ENCODE measurements at regions not wholly inside any gene's neighbourhood (a gene's known extent, or its start where the extent isn't known, plus 50 kb on each side); places are given as distances from the start of the nearest gene placed in this dataset.
"Not testable (repeated sequence)": the region's sequence is repeated elsewhere in the genome, so short reads cannot be mapped to it uniquely, and the experiment has no call there.

DNA sequence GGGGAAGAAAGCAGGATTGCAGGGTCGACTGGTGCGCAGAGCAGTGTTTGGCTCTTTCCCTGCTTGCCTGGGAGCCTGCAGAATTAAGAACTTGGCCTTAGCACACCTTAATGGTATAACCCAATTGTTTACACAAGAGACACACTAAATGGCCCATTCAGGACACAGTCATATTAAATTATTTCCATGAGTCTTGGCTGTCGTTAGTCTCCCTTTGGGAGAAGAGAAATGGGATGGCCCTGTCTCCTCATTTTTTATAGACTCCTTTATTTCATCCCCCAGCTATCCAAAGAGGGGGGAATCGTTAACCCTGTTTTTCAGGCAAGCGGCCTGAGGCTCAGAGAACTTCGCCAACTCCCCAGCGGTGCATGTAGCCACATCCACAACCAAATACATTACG lies 282.5 kb downstream of the SUCLA2 start:
- no peak for ATAC-seq (ENCODE audit: low read depth)
- no peaks in the 10 kb centered on the region for H3K4me1 Mint-ChIP-seq
- H3K27ac Mint-ChIP-seq, result no peak overlapping the region
- no peaks in the 10 kb centered on the region for H3K36me3 Mint-ChIP-seq
- POLR2A ChIA-PET, result no interaction called here
- DNase-seq, result no peak
- no peak overlapping the region for H3K4me3 Mint-ChIP-seq
- no peaks in the 10 kb centered on the region for H3K9me3 Mint-ChIP-seq
- H3K27me3 Mint-ChIP-seq, result no peaks in the 10 kb centered on the region

DNA sequence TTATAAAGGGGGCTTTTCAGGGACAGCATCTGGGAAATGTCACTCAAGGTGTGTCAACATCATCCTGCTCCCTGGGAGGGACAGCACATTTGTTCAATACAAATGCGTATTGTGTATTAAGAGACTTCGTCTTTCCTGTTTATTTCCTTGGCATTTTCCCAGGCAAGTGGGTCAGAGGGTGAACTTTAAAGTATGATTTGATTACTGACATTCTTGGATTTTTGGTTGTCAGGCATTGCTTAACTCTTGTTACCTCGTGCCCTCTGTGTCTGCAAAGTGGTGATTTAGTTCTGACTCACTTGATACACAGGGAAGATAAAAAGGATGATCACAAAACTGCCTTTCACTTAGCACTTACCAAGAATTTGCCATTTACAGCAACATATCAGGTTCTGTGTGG lies 292.7 kb downstream of the SUCLA2 start:
- DNase-seq (no peak), ATAC-seq (ENCODE audit: low read depth) (no peak)
- peaks cover 2% of the 10 kb centered on the region for H3K9me3 Mint-ChIP-seq
- no peaks in the 10 kb centered on the region for H3K4me1 Mint-ChIP-seq
- POLR2A ChIA-PET, result no interaction called here
- no peak overlapping the region for H3K27ac Mint-ChIP-seq
- H3K36me3 Mint-ChIP-seq, result no peaks in the 10 kb centered on the region
- H3K4me3 Mint-ChIP-seq, result no peak overlapping the region
- H3K27me3 Mint-ChIP-seq, result no peaks in the 10 kb centered on the region

DNA sequence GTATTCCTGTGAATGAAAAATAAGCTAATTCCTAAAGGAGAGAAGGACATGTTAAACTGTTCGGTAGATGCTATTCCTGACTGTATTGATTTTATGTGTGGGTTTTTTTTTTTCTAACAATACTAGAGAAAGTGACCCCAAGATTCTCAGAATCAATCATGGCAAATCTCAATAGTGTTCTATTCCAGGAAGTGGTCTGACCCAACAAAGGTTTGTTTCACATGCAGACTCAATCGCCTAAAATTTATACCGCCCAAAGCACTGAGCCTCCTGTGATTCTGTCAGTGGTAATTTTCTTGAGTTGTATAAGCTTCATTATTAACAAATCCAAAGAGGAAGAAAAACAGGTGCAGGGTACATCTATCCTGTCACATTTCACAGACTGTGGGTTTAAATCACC lies 293.7 kb downstream of the SUCLA2 start:
- H3K27ac Mint-ChIP-seq, result no peak overlapping the region
- DNase-seq (no peak), ATAC-seq (ENCODE audit: low read depth) (no peak)
- H3K36me3 Mint-ChIP-seq, result no peaks in the 10 kb centered on the region
- H3K4me1 Mint-ChIP-seq, result no peaks in the 10 kb centered on the region
- H3K4me3 Mint-ChIP-seq, result no peak overlapping the region
- H3K9me3 Mint-ChIP-seq, result peaks cover 2% of the 10 kb centered on the region
- no peaks in the 10 kb centered on the region for H3K27me3 Mint-ChIP-seq
- POLR2A ChIA-PET, result no interaction called here

DNA sequence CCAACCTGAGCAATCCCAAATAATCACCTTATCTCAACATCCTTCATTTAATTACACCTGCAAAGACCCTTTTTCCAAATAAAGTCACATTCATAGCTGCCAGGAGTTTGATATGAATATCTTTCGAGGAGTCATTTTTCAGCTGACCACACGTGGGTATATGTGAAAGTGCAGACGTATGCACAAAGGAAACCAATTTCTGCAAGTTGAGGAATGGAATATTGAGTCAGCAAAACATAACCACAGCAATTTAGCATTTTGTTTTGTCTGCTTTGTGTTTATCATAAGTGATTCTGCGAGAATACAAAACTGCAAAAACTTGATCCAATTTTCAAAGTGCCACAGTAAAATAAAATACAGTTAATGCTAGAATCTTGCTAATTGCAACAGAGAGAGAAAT lies 295.9 kb downstream of the SUCLA2 start:
- Mint-ChIP-seq H3K27me3 (no peaks in the 10 kb centered on the region), H3K27ac (no peak overlapping the region), H3K4me1 (no peaks in the 10 kb centered on the region), H3K4me3 (no peak overlapping the region), H3K36me3 (no peaks in the 10 kb centered on the region), H3K9me3 (no peaks in the 10 kb centered on the region)
- POLR2A ChIA-PET, result no interaction called here
- no peak for DNase-seq
- ATAC-seq (ENCODE audit: low read depth), result no peak

DNA sequence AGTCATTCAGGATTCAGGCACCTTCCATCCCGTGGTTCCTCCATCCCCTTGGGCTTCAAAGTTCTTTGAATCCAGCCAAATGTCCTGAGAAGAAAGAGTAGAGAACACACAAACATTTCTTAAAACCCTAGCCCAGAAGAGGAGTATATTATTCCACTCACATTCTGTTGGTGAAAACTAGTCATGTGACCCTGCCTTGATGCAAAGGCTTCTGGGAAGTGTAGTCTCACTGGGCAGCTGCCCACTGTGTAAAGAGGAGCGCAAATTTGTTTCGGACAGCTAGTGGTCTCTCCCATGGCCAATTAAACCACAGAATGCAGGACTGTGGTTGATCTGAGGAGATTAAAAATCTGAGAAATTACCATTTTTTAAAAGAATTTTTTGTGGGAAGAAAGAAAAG lies 304.4 kb downstream of the SUCLA2 start:
- POLR2A ChIA-PET, result no interaction called here
- Mint-ChIP-seq H3K4me1 (no peaks in the 10 kb centered on the region), H3K27me3 (no peaks in the 10 kb centered on the region), H3K4me3 (no peak overlapping the region), H3K27ac (no peak overlapping the region), H3K9me3 (peaks cover 1% of the 10 kb centered on the region), H3K36me3 (no peaks in the 10 kb centered on the region)
- DNase-seq (no peak), ATAC-seq (ENCODE audit: low read depth) (no peak)

DNA sequence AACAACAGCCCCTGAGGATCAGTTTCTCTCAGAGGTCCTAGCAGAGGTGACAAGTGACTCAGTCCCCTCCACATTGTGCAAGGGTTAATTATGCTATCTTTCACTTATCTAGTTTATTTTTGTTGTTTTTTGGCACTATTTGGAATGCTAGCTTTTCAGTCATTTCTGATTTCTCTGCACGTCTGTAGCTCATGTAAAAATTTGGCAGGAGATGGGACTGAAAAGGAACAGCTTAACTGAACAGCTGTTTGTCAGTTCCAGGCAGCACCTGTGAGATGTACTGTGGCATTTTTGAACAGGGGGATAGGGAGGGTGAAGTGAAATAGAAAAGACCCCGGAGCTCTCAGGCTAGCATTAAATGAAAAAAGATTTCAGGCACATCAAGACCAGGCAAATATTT lies 313.5 kb downstream of the SUCLA2 start:
- Mint-ChIP-seq H3K9me3 (peaks cover 2% of the 10 kb centered on the region), H3K4me1 (no peaks in the 10 kb centered on the region), H3K36me3 (no peaks in the 10 kb centered on the region), H3K27ac (no peak overlapping the region), H3K4me3 (no peak overlapping the region), H3K27me3 (no peaks in the 10 kb centered on the region)
- DNase-seq (no peak), ATAC-seq (ENCODE audit: low read depth) (no peak)
- POLR2A ChIA-PET, result no interaction called here

DNA sequence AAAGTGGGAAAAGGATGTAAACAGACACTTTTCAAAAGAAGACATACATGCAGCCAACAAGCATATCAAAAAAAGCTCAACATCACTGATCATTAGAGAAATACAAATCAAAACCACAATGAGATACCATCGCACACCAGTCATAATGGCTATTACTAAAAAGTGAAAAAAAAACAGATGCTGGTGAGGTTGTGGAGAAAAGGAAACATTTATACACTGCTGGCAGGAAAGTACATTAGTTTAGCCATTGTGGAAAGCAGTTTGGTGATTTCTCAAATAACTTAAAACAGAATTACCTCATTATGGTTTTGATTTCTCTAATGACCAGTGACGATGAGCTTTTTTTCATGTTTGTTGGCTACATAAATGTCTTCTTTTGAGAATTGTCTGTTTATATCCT lies 315.9 kb downstream of the SUCLA2 start:
- H3K36me3 Mint-ChIP-seq, result not testable (repeated sequence)

DNA sequence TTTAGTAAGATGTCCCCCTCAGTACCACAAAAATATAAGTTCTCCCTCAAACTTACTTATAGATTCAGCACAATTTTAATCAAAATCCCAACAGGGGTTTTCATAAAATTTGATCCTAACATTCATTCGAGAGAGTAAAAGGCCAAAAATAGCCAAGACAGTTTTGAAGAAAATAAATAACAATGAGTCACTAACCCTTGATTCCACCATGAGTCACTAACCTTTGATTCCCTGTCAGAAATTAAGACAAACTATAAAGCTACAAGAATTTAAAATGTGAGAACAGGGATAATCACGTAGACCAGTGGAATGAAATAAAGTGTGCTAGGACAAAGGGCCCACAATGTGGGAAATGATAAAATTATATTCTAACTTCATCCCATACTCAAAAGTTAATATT lies 320.3 kb downstream of the SUCLA2 start:
- H3K4me1 Mint-ChIP-seq, result no peaks in the 10 kb centered on the region
- no peaks in the 10 kb centered on the region for H3K27me3 Mint-ChIP-seq
- DNase-seq (no peak), ATAC-seq (ENCODE audit: low read depth) (no peak)
- H3K36me3 Mint-ChIP-seq, result no peaks in the 10 kb centered on the region
- POLR2A ChIA-PET, result no interaction called here
- peaks cover 2% of the 10 kb centered on the region for H3K9me3 Mint-ChIP-seq
- H3K4me3 Mint-ChIP-seq, result no peak overlapping the region
- no peak overlapping the region for H3K27ac Mint-ChIP-seq

More for the DNA sequence above, 315.9 kb downstream of the SUCLA2 start:
- H3K9me3 Mint-ChIP-seq; ATAC-seq (ENCODE audit: low read depth); H3K4me1 Mint-ChIP-seq; H3K27me3 Mint-ChIP-seq; H3K27ac Mint-ChIP-seq; DNase-seq; H3K4me3 Mint-ChIP-seq; POLR2A ChIA-PET: not testable (repeated sequence)

DNA sequence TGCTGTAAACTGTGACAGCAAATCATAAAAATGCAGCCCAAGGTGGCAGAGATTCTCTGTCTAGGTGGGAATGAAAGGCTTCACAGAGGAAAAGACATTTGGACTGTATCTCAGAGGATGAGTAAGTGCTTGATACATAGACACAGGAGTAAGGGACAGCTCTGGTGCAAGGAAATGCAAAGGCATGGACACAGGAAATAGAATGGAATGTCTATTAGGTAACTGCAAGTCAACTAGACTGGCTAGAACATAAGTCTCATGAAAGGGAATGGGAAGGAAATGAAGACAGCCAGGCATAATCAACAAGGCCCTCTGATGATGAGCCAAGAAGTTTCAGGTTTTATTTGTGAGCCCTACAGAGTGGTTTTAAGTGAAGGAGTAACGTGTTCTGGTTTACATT lies 321.7 kb downstream of the SUCLA2 start:
- DNase-seq (no peak), ATAC-seq (ENCODE audit: low read depth) (no peak)
- POLR2A ChIA-PET, result no interaction called here
- Mint-ChIP-seq H3K27ac (no peak overlapping the region), H3K27me3 (no peaks in the 10 kb centered on the region), H3K9me3 (no peaks in the 10 kb centered on the region), H3K4me1 (no peaks in the 10 kb centered on the region), H3K36me3 (no peaks in the 10 kb centered on the region), H3K4me3 (no peak overlapping the region)

DNA sequence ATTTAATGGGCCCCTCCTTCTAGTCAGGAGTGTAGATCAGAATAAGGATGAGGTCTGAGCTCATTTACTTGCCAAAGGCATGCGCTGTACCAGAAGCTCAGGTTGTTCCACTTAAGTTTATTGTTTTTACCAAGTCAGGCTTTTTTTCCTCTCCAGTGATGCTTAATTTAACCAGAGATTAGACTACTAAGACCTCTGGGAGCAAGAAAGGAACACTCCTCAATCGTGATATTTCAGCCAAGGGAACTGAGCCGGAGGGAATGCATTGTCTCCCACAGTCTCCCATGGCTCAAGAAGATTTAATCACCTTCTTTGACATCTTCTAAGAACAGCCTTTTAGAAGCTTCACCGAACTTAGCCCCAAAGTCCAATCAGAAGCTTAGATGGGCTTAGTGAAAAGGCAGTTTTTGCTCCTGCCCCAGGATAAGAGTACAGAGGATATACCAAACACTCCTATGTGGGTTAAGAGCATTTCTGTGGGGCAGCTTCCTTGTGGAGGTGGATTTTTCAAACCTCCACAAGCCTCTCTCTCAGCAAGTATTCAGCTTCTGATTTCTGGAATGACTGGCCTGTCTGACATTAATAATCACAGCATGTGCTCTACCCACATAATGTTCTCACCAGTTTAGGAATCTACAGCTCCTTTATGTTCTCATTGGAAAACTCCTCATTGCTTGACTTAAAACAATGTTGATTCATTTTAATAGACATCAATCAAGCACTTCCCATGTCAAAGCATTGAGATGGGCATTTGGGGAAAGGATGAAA lies 322.7 kb downstream of the SUCLA2 start:
- H3K36me3 Mint-ChIP-seq, result no peaks in the 10 kb centered on the region
- H3K4me1 Mint-ChIP-seq, result no peaks in the 10 kb centered on the region
- H3K4me3 Mint-ChIP-seq, result no peak overlapping the region
- no peaks in the 10 kb centered on the region for H3K27me3 Mint-ChIP-seq
- no peak overlapping the region for H3K27ac Mint-ChIP-seq
- DNase-seq (no peak), ATAC-seq (ENCODE audit: low read depth) (no peak)
- H3K9me3 Mint-ChIP-seq, result no peaks in the 10 kb centered on the region
- POLR2A ChIA-PET, result no interaction called here

DNA sequence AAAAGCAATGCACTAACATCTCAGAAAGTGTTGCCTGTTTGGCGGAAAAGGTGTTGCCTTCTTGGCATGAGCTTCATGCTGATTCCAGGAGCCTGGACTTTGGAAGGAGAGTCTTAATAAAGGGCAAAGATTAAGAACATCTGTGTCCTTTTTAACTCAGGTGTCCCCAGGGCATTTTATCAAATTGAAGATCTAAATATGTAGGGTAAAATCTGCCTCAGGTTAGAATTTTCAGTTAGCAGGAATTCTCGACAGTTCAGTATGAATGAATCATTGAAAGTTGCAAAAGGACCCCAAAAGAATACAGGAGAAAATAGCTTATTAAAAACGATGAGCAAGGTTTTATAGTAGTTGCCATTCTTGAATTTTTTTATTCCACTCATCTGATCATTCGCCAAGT lies 325.2 kb downstream of the SUCLA2 start:
- Mint-ChIP-seq H3K27me3 (no peaks in the 10 kb centered on the region), H3K27ac (no peak overlapping the region), H3K36me3 (no peaks in the 10 kb centered on the region), H3K4me1 (no peaks in the 10 kb centered on the region), H3K9me3 (no peaks in the 10 kb centered on the region), H3K4me3 (no peak overlapping the region)
- ATAC-seq (ENCODE audit: low read depth) (no peak), DNase-seq (no peak)
- POLR2A ChIA-PET, result no interaction called here

DNA sequence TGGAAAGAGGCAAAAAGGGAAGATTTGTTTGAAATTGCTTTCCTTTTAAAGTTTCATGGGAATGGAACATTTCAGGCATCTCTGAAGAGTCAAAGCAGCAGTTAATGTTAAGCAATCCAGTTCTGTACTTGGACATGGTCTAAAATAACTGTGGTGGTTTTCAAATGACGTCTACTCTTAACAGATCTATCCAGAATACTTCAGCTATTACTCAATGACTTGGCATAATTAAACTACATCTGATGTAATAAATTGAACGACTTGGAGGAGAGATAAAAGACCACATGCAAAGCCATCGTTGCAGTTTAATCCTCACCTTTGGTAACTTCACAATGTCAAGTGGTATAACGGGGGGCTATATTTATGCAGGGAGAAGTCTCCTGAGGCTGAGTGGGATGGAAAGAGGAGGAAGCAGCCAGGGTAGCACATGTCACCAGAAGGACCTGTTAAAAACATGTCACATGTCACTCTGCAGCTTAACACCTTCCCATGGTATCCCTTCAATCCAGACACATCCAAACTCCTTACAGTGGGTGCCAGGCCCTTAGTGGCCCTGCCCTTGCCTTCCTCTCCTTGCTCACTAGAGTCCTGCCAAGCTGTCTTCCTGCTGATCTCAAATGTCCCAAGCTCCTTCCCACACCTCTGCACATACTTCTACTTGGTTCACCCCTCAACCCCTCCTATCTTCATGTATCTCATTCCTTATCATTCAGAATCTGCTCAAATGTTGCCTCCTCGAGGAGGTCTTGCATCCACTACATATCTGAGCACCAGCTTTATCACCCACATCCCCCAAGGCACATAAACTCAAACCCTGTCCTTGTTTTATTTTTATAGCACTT lies 327.8 kb downstream of the SUCLA2 start:
- Mint-ChIP-seq H3K4me3 (no peak overlapping the region), H3K27ac (no peak overlapping the region), H3K4me1 (no peaks in the 10 kb centered on the region), H3K27me3 (no peaks in the 10 kb centered on the region), H3K9me3 (no peaks in the 10 kb centered on the region), H3K36me3 (no peaks in the 10 kb centered on the region)
- ATAC-seq (ENCODE audit: low read depth), result no peak
- no peak for DNase-seq
- POLR2A ChIA-PET, result no interaction called here

DNA sequence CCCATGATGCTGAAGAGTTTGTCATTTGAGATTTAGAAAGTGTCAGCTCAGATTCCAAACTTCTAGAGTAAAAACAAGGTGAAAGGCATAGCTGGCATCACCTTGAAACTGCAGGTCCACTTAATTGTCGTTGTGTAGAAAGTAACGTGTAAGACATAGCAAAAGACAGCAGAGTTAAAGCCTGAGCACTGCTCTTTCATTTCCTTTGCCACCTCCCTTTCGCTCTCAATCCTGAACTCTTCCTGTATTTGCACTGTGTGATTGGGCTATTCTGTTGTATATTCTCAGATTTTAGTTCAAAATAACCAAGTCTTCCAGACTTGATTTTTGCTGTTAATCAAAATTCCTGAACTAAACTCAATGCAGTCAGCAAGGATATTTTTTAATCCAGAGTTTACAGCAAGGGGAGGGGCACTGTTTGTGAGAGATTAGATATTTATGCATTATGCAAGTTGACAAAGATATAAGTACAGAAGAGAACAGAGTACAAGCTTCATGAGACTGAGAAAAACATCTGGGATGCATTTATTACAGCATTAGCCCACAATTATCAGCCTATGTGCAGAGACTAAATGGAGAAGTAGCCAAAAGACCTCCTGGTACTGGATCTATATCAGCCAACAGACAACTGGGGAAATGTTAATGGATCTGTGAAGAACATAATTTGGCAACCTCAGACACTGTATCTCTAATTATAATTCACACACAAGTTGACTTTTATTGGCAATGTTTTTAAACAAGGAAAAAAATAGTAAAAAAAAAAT lies 328.6 kb downstream of the SUCLA2 start:
- DNase-seq, result no peak
- H3K27ac Mint-ChIP-seq, result no peak overlapping the region
- no peaks in the 10 kb centered on the region for H3K4me1 Mint-ChIP-seq
- POLR2A ChIA-PET, result no interaction called here
- no peaks in the 10 kb centered on the region for H3K36me3 Mint-ChIP-seq
- H3K27me3 Mint-ChIP-seq, result no peaks in the 10 kb centered on the region
- no peaks in the 10 kb centered on the region for H3K9me3 Mint-ChIP-seq
- no peak for ATAC-seq (ENCODE audit: low read depth)
- H3K4me3 Mint-ChIP-seq, result no peak overlapping the region

DNA sequence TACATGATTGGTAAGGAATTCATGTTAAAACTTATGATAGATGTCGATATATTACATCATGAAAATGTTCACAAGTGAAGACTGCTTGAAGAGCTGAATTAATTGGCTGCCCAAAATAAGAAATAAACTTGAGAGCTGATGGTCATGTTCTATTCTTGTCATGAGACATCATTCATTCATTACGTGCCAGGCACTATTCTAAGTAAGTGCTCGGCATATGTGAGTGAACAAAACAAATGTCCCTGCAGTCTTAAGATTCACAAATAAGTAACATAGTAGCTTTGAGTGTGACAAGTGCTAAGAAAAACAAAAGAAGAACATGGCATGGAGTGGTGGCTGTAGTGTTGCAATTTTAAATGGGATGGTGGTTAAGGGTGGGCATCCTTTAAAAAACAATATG lies 329.3 kb downstream of the SUCLA2 start:
- H3K27ac Mint-ChIP-seq, result no peak overlapping the region
- no peak for DNase-seq
- H3K4me3 Mint-ChIP-seq, result no peak overlapping the region
- POLR2A ChIA-PET, result no interaction called here
- H3K36me3 Mint-ChIP-seq, result no peaks in the 10 kb centered on the region
- no peaks in the 10 kb centered on the region for H3K9me3 Mint-ChIP-seq
- ATAC-seq (ENCODE audit: low read depth), result no peak
- no peaks in the 10 kb centered on the region for H3K27me3 Mint-ChIP-seq
- no peaks in the 10 kb centered on the region for H3K4me1 Mint-ChIP-seq
